NCI-H2171 treated with DMSO at 0.1 percent for 48 hours (cell line): ENCODE measurements at regions not wholly inside any gene's neighbourhood (a gene's known extent, or its start where the extent isn't known, plus 50 kb on each side); places are given as distances from the start of the nearest gene placed in this dataset.

Experiments
- DNase-seq: peaks from one replicate; lab custom pipeline; 2025; lab: John Stamatoyannopoulos, UW

- DNase-seq = no peak
Measured at GRCh38 chr7:26600411-26600810, 264.0 kb downstream of the SKAP2 start.

GRCh38 chr7:26603631-26604030, 260.8 kb downstream of the SKAP2 start:
- no peak for DNase-seq

- no peak for DNase-seq
Measured at GRCh38 chr7:26608402-26608801, 256.0 kb downstream of the SKAP2 start.

- no peak for DNase-seq
Measured at GRCh38 chr7:26609082-26609481, 255.3 kb downstream of the SKAP2 start.

GRCh38 chr7:26609532-26609931, 254.9 kb downstream of the SKAP2 start:
- DNase-seq = no peak

- no peak for DNase-seq
Measured at GRCh38 chr7:26612742-26613141, 251.6 kb downstream of the SKAP2 start.

- DNase-seq = no peak
Measured at GRCh38 chr7:26614503-26614902, 249.9 kb downstream of the SKAP2 start.

GRCh38 chr7:26616235-26616634, 248.2 kb downstream of the SKAP2 start:
- no peak for DNase-seq

GRCh38 chr7:26617066-26617465, 247.3 kb downstream of the SKAP2 start:
- DNase-seq = no peak
